Mesothelial cell of epicardium (in vitro differentiated cells): ENCODE measurements at regions not wholly inside any gene's neighbourhood (a gene's known extent, or its start where the extent isn't known, plus 50 kb on each side); places are given as distances from the start of the nearest gene placed in this dataset.
"Not testable (repeated sequence)": the region's sequence is repeated elsewhere in the genome, so short reads cannot be mapped to it uniquely, and the experiment has no call there.

Experiments used
- DNase-seq, 2 experiments: peaks; one replicate each; pipeline ENCODE4 v3.0.0; 2021; ENCODE audit warnings: low spot score in 2 of 2; ENCODE audit not compliant: unreplicated experiment in 2 of 2
- H3K27ac Mint-ChIP-seq: 2 replicates; pipeline ENCODE4 v1.8.0; 2021; ENCODE audit warnings: mixed read lengths
- H3K27me3 Mint-ChIP-seq: 2 replicates; pipeline ENCODE4 v1.8.0; 2021; ENCODE audit warnings: low read depth, mixed read lengths
- H3K36me3 Mint-ChIP-seq: 2 replicates; pipeline ENCODE4 v1.8.0; 2021; ENCODE audit warnings: mixed read lengths
- H3K4me1 Mint-ChIP-seq: 2 replicates; pipeline ENCODE4 v1.8.0; 2021; ENCODE audit warnings: mixed read lengths
- H3K4me3 Mint-ChIP-seq: 2 replicates; pipeline ENCODE4 v1.8.0; 2021; ENCODE audit warnings: mild to moderate bottlenecking, moderate library complexity, mixed read lengths
- H3K9me3 Mint-ChIP-seq: 2 replicates; pipeline ENCODE4 v1.8.0; 2021; ENCODE audit warnings: mixed read lengths
- TF ChIP-seq, protein P1 (sequence below): fragments of 200-600 bp; sonication (generic); IDR thresholded peaks from one replicate; pipeline ENCODE4 v1.5.0; 2021; ENCODE audit warnings: antibody characterized with exemption; ENCODE audit not compliant: unreplicated experiment

- no peak for DNase-seq
- TF ChIP-seq, protein P1, sequence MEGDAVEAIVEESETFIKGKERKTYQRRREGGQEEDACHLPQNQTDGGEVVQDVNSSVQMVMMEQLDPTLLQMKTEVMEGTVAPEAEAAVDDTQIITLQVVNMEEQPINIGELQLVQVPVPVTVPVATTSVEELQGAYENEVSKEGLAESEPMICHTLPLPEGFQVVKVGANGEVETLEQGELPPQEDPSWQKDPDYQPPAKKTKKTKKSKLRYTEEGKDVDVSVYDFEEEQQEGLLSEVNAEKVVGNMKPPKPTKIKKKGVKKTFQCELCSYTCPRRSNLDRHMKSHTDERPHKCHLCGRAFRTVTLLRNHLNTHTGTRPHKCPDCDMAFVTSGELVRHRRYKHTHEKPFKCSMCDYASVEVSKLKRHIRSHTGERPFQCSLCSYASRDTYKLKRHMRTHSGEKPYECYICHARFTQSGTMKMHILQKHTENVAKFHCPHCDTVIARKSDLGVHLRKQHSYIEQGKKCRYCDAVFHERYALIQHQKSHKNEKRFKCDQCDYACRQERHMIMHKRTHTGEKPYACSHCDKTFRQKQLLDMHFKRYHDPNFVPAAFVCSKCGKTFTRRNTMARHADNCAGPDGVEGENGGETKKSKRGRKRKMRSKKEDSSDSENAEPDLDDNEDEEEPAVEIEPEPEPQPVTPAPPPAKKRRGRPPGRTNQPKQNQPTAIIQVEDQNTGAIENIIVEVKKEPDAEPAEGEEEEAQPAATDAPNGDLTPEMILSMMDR, result no peak
- H3K4me3 Mint-ChIP-seq, result no peak overlapping the region
- peaks cover 40% of the 10 kb centered on the region for H3K9me3 Mint-ChIP-seq
- no peaks in the 10 kb centered on the region for H3K27me3 Mint-ChIP-seq
- peaks cover 9% of the 10 kb centered on the region for H3K4me1 Mint-ChIP-seq
- peaks cover 3% of the 10 kb centered on the region for H3K36me3 Mint-ChIP-seq
- no peak overlapping the region for H3K27ac Mint-ChIP-seq
These were observed 253.8 kb downstream of the FAM72C start for GRCh38 chr1:143718021-143718420.

- Mint-ChIP-seq H3K9me3 (peaks cover 39% of the 10 kb centered on the region), H3K4me1 (peaks cover 9% of the 10 kb centered on the region), H3K27ac (no peak overlapping the region), H3K27me3 (no peaks in the 10 kb centered on the region), H3K4me3 (no peak overlapping the region), H3K36me3 (peaks cover 3% of the 10 kb centered on the region)
- TF ChIP-seq, protein P1, result no peak
- DNase-seq, result no peak
These were observed 254.4 kb downstream of the FAM72C start for GRCh38 chr1:143717434-143717833.

DNA sequence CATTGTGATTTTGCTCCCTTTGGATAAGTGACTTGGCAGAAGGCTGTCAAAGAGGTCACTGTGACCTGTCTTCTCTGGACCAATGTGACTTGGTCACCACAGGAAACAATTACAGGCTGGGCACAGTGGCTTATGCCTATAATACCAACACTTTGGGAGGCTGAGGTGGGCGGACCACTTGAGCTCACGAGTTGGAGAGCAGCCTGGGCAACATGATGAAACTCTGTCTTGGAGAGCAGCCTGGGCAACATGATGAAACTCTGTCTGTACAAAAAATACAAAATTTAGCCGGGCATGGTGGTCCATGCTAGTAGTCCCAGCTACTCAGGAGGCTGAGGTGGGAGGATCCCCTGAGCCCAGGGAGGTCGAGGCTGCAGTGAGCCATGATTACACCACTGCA, 256.9 kb downstream of the FAM72C start:
- H3K9me3 Mint-ChIP-seq, result peaks cover 41% of the 10 kb centered on the region
- H3K36me3 Mint-ChIP-seq, H3K4me3 Mint-ChIP-seq, H3K27ac Mint-ChIP-seq, H3K4me1 Mint-ChIP-seq, H3K27me3 Mint-ChIP-seq, DNase-seq: not testable (repeated sequence)

DNA sequence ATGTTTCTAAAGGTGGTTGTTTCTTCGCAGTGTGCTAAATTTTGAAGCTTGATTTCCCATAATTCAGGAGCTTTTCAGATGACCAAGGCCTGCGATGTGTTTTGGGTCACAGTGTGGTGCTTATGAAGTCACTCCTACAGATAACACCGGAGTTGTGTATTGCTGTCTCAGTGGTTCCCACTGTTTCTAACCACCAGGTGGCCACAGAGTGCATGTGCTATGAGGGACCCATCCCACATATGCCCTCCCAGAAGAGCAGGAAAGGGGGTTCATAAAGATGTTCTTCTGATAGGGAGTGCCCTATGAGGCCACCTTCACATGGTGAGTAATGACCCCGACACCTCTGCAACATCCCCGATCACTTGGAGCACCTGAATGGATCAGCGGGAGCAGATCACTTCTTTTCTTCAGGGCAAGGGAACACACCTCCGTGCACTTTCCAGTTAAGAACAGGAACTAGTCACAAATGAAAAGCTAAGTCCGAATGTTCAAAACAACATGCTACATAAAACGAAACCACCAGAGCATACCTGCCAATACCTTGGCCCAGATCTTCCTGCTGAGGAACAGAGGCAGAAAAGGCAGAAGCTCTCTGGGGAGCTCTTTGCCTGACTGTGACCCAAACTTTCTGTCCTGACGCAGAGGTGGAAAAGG, 262.1 kb downstream of the FAM72C start:
- H3K27ac Mint-ChIP-seq, H3K4me3 Mint-ChIP-seq, DNase-seq, H3K4me1 Mint-ChIP-seq, H3K27me3 Mint-ChIP-seq, H3K36me3 Mint-ChIP-seq: not testable (repeated sequence)
- TF ChIP-seq, protein P1, result peak; percentile 35
- H3K9me3 Mint-ChIP-seq, result peaks cover 38% of the 10 kb centered on the region

GRCh38 chr1:143702739-143703138, 269.0 kb downstream of the FAM72C start:
- not testable (repeated sequence) for H3K36me3 Mint-ChIP-seq, H3K4me3 Mint-ChIP-seq, DNase-seq, H3K27ac Mint-ChIP-seq, H3K27me3 Mint-ChIP-seq, H3K4me1 Mint-ChIP-seq
- peaks cover 43% of the 10 kb centered on the region for H3K9me3 Mint-ChIP-seq

GRCh38 chr1:143699731-143700130, 272.1 kb downstream of the FAM72C start:
- DNase-seq, result no peak
- H3K36me3 Mint-ChIP-seq, result no peaks in the 10 kb centered on the region
- H3K9me3 Mint-ChIP-seq, result peaks cover 48% of the 10 kb centered on the region
- no peaks in the 10 kb centered on the region for H3K4me1 Mint-ChIP-seq
- TF ChIP-seq, protein P1, result no peak
- peaks cover 4% of the 10 kb centered on the region for H3K27me3 Mint-ChIP-seq
- no peak overlapping the region for H3K27ac Mint-ChIP-seq
- no peak overlapping the region for H3K4me3 Mint-ChIP-seq

GRCh38 chr1:143699115-143699514, 272.7 kb downstream of the FAM72C start:
- Mint-ChIP-seq H3K4me3 (no peak overlapping the region), H3K36me3 (no peaks in the 10 kb centered on the region), H3K9me3 (peaks cover 52% of the 10 kb centered on the region), H3K4me1 (no peaks in the 10 kb centered on the region), H3K27me3 (peaks cover 4% of the 10 kb centered on the region), H3K27ac (no peak overlapping the region)
- no peak for DNase-seq
- TF ChIP-seq, protein P1, result no peak
